OCI-LY7 (cell line): ENCODE measurements at regions not wholly inside any gene's neighbourhood (a gene's known extent, or its start where the extent isn't known, plus 50 kb on each side); places are given as distances from the start of the nearest gene placed in this dataset.

Experiments
- BruUV-seq: library from RNA; stranded (reverse); fragments of 400-500 nt; replicated peaks from 2 replicates; lab custom pipeline; 2021; lab: Mats Ljungman, UMichigan
- CTCF ChIA-PET: fragments of 300-600 bp; sonication (Branson Sonifier 250); formaldehyde crosslinking; loops from one replicate; lab custom pipeline; 2022; ENCODE audit warnings: antibody characterized with exemption; ENCODE audit not compliant: unreplicated experiment; lab: Charles Lee
- POLR2A ChIA-PET: fragments of 300-600 bp; sonication (Branson Sonifier 250); formaldehyde crosslinking; loops from one replicate; lab custom pipeline; 2022; ENCODE audit warnings: antibody characterized with exemption; lab: Charles Lee
- DNase-seq: peaks from one replicate; pipeline ENCODE4 v3.0.0-alpha.2; 2015; ENCODE audit warnings: low spot score
- H2AFZ ChIP-seq: fragments of 200-600 bp; sonication (generic), shearing (Covaris generic); 2 replicates; pipeline ENCODE4 v1.6.1; 2014; ENCODE audit warnings: mild to moderate bottlenecking, antibody characterized with exemption, low read length, moderate library complexity
- H3K27ac ChIP-seq: fragments of 200-600 bp; sonication (generic); 2 replicates; pipeline ENCODE4 v1.5.1; 2014; ENCODE audit warnings: mixed run types, low read depth, mild to moderate bottlenecking, moderate library complexity, low read length, inconsistent platforms; ENCODE audit not compliant: poor library complexity, severe bottlenecking
- H3K36me3 ChIP-seq: fragments of 200-600 bp; sonication (generic); 2 replicates; pipeline ENCODE4 v1.6.1; 2014; ENCODE audit warnings: mild to moderate bottlenecking, antibody characterized with exemption, low read length, moderate library complexity, mixed read lengths; ENCODE audit not compliant: insufficient read depth
- H3K4me1 ChIP-seq: fragments of 200-600 bp; sonication (generic); 2 replicates; pipeline ENCODE4 v1.5.1; 2014; ENCODE audit warnings: mild to moderate bottlenecking, low read length; ENCODE audit not compliant: insufficient read depth, poor library complexity, severe bottlenecking
- H3K4me2 ChIP-seq: fragments of 200-600 bp; sonication (generic); 2 replicates; pipeline ENCODE4 v1.6.1; 2014; ENCODE audit warnings: mild to moderate bottlenecking, low read length
- H3K4me3 ChIP-seq: fragments of 200-600 bp; sonication (generic); 2 replicates; pipeline ENCODE4 v1.5.1; 2014; ENCODE audit warnings: mild to moderate bottlenecking, low read depth, low read length; ENCODE audit not compliant: poor library complexity, severe bottlenecking
- H3K79me2 ChIP-seq: fragments of 200-600 bp; sonication (generic); 2 replicates; pipeline ENCODE4 v1.6.1; 2016; ENCODE audit warnings: low read depth, mild to moderate bottlenecking, low read length, moderate library complexity, mixed read lengths; ENCODE audit not compliant: insufficient read depth
- H3K9me2 ChIP-seq: fragments of 200-600 bp; sonication (generic); 2 replicates; pipeline ENCODE4 v1.6.1; 2016; ENCODE audit warnings: mild to moderate bottlenecking, low read length, mixed read lengths; ENCODE audit not compliant: insufficient read depth
- H3K9me3 ChIP-seq: fragments of 200-600 bp; sonication (generic); 2 replicates; pipeline ENCODE4 v1.6.1; 2014; ENCODE audit warnings: mild to moderate bottlenecking, mixed run types, low read length, mixed read lengths
- H4K20me1 ChIP-seq: fragments of 200-600 bp; sonication (generic); 2 replicates; pipeline ENCODE4 v1.6.1; 2014; ENCODE audit warnings: mild to moderate bottlenecking, antibody characterized with exemption, low read length, moderate library complexity, mixed read lengths; ENCODE audit not compliant: insufficient read depth
- EZH2phosphoT487 ChIP-seq: fragments of 200-600 bp; sonication (generic); IDR thresholded peaks from 2 replicates; pipeline ENCODE4 v1.6.1; 2018; ENCODE audit warnings: low read depth, borderline replicate concordance, mild to moderate bottlenecking, mixed run types, antibody characterized with exemption, low read length, moderate library complexity, mixed read lengths
- intact Hi-C: fragments of 100-400 bp; cut with micrococcal nuclease; formaldehyde crosslinking; loops from one replicate; pipeline ENCODE4 v1.10.0; 2022; ENCODE audit not compliant: unreplicated experiment
- TF ChIP-seq, protein P1 (sequence below): fragments of 200-600 bp; sonication (generic); conservative IDR thresholded peaks from 2 replicates; pipeline ENCODE4 v1.5.1; 2014; ENCODE audit warnings: mild to moderate bottlenecking, antibody characterized with exemption, low read length, moderate library complexity, mixed read lengths

DNA sequence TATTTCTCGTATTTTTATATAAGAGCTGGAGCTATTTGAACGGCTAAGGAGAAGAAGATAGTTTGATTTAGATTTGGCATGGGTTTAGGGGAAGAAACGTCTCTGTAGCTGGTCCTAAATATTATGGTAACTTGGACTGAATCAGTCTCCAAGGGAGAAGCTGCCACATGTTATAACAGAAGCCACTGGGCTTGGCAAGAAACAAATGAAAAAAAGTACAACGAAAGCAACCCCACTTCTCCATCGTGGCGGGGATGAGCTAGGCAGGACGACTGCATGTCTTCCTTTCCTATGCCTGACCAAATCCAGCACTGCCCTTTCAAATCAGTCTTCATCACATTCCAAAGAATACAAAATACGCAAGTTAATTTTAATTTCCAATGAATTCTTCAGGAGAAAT lies 196.7 kb upstream of the KLF14 start:
- no peak for TF ChIP-seq EZH2phosphoT487
- TF ChIP-seq, protein P1, sequence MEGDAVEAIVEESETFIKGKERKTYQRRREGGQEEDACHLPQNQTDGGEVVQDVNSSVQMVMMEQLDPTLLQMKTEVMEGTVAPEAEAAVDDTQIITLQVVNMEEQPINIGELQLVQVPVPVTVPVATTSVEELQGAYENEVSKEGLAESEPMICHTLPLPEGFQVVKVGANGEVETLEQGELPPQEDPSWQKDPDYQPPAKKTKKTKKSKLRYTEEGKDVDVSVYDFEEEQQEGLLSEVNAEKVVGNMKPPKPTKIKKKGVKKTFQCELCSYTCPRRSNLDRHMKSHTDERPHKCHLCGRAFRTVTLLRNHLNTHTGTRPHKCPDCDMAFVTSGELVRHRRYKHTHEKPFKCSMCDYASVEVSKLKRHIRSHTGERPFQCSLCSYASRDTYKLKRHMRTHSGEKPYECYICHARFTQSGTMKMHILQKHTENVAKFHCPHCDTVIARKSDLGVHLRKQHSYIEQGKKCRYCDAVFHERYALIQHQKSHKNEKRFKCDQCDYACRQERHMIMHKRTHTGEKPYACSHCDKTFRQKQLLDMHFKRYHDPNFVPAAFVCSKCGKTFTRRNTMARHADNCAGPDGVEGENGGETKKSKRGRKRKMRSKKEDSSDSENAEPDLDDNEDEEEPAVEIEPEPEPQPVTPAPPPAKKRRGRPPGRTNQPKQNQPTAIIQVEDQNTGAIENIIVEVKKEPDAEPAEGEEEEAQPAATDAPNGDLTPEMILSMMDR = no peak
- H3K9me2 ChIP-seq = no peaks in the 10 kb centered on the region
- no peak overlapping the region for H3K4me2 ChIP-seq
- TSS peak; percentile 1 for BruUV-seq
- no peaks in the 10 kb centered on the region for H3K79me2 ChIP-seq
- POLR2A ChIA-PET = interaction anchor here (0.5 to 3.0 kb wide), 7 partner anchors 8 to 1127 kb away, joined by 3 to 11 read pairs (median 3); no protein-coding TSS in a partner anchor
- H4K20me1 ChIP-seq = no peaks in the 10 kb centered on the region
- peaks cover 6% of the 10 kb centered on the region for H3K4me1 ChIP-seq
- no peaks in the 10 kb centered on the region for H3K9me3 ChIP-seq
- H3K27ac ChIP-seq = no peak overlapping the region
- H2AFZ ChIP-seq = no peak overlapping the region
- CTCF ChIA-PET = interaction anchor here (1.2 kb wide), 1 partner anchor 17 kb away, joined by 3 read pairs; no protein-coding TSS in a partner anchor
- no peak overlapping the region for H3K4me3 ChIP-seq
- peaks cover 7% of the 10 kb centered on the region for H3K36me3 ChIP-seq
- no peak for DNase-seq
- intact Hi-C loops = no loop called here

DNA sequence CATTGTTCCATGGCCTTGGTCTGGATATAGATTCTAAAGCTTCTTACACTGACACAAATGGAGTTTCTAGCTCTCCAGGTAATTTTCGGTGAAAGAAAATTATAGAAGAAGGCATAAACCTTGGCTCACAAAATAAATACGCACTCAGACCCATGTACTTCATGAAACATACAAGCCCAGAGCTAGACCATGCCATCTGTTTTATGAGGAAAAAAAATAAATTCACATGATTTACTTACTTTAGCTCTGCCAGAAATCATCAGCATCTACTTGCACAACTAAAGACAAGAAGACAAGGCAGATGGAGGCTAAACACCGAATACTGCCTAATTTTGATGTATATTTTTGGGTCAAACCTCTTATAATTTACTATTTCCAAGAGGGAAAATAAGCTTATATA lies 197.4 kb upstream of the KLF14 start:
- Histone ChIP-seq H2AFZ (no peak overlapping the region), H3K9me3 (no peaks in the 10 kb centered on the region), H3K4me3 (no peak overlapping the region), H3K4me1 (peaks cover 6% of the 10 kb centered on the region), H3K27ac (no peak overlapping the region), H4K20me1 (no peaks in the 10 kb centered on the region), H3K36me3 (peaks cover 7% of the 10 kb centered on the region), H3K4me2 (no peak overlapping the region), H3K79me2 (no peaks in the 10 kb centered on the region), H3K9me2 (no peaks in the 10 kb centered on the region)
- no TSS peak for BruUV-seq
- POLR2A ChIA-PET = interaction anchor here (0.6 to 1.9 kb wide), 5 partner anchors 15 to 833 kb away, joined by 3 to 11 read pairs (median 3); no protein-coding TSS in a partner anchor
- CTCF ChIA-PET = no interaction called here
- intact Hi-C loops = no loop called here
- TF ChIP-seq, protein P1 = no peak
- no peak for TF ChIP-seq EZH2phosphoT487
- DNase-seq = no peak

DNA sequence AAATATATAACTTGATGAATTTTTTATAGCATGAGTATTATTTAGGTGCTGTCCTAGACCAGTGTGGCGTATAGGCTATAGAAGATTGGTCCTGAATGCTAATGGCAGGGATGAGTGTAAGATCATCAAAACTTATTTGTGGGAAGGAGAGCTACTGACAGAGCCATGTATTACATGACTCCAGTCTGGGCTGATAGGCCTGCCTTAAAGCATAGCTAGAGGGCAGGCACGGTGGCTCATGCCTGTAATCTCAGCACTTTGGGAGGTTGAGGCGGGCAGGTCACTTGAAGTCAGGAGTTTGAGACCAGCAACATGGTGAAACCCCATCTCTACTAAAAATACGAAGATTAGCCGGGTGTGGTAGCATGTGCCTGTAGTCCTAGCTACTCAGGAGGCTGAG lies 198.1 kb upstream of the KLF14 start:
- Histone ChIP-seq H3K36me3 (peaks cover 7% of the 10 kb centered on the region), H3K27ac (no peak overlapping the region), H3K9me3 (no peaks in the 10 kb centered on the region), H3K79me2 (no peaks in the 10 kb centered on the region), H3K9me2 (no peaks in the 10 kb centered on the region), H2AFZ (no peak overlapping the region), H3K4me3 (no peak overlapping the region), H4K20me1 (no peaks in the 10 kb centered on the region), H3K4me2 (no peak overlapping the region), H3K4me1 (peaks cover 6% of the 10 kb centered on the region)
- no TSS peak for BruUV-seq
- ChIA-PET CTCF (no interaction called here), POLR2A (interaction anchor here (0.6 to 2.0 kb wide), 4 partner anchors 14 to 834 kb away, joined by 3 to 6 read pairs (median 5); no protein-coding TSS in a partner anchor)
- TF ChIP-seq EZH2phosphoT487 = no peak
- TF ChIP-seq, protein P1 = no peak
- DNase-seq = no peak
- intact Hi-C loops = no loop called here
